ENCODE measurements at regions not wholly inside any gene's neighbourhood (a gene's known extent, or its start where the extent isn't known, plus 50 kb on each side); places are given as distances from the start of the nearest gene placed in this dataset.
"Not testable (repeated sequence)": the region's sequence is repeated elsewhere in the genome, so short reads cannot be mapped to it uniquely, and the experiment has no call there.

- no peak for DNase-seq
Observed at GRCh38 chr7:93737953-93738352, 152.6 kb downstream of the TFPI2 start.

- DNase-seq: peak; percentile 40
Observed at GRCh38 chr7:93736668-93737369, 153.7 kb downstream of the TFPI2 start.

GRCh38 chr7:93728292-93728691, 153.8 kb upstream of the CALCR start:
- no peak for DNase-seq

GRCh38 chr7:93725954-93726353, 151.4 kb upstream of the CALCR start:
- no peak for DNase-seq

- no peak for DNase-seq
Observed at GRCh38 chr7:93723424-93724124, 149.1 kb upstream of the CALCR start.

GRCh38 chr7:93720106-93720505, 145.6 kb upstream of the CALCR start:
- no peak for DNase-seq

- peak; percentile 26 for DNase-seq
Observed at GRCh38 chr7:93719546-93719945, 145.0 kb upstream of the CALCR start.

- no peak for DNase-seq
Observed at GRCh38 chr7:93717217-93717900, 142.8 kb upstream of the CALCR start.

GRCh38 chr7:93715234-93715633, 140.7 kb upstream of the CALCR start:
- DNase-seq: no peak

- DNase-seq: no peak
Observed at GRCh38 chr7:93711926-93712325, 137.4 kb upstream of the CALCR start.

GRCh38 chr7:93708255-93708654, 133.7 kb upstream of the CALCR start:
- DNase-seq: not testable (repeated sequence)

- no peak for DNase-seq
Observed at GRCh38 chr7:93707249-93707648, 132.7 kb upstream of the CALCR start.

- DNase-seq: not testable (repeated sequence)
Observed at GRCh38 chr7:93706162-93706561, 131.6 kb upstream of the CALCR start.

GRCh38 chr7:93704217-93704616, 129.7 kb upstream of the CALCR start:
- DNase-seq: no peak

GRCh38 chr7:93697901-93698300, 123.4 kb upstream of the CALCR start:
- no peak for DNase-seq

GRCh38 chr7:93693796-93694195, 119.3 kb upstream of the CALCR start:
- no peak for DNase-seq

- DNase-seq: no peak
Observed at GRCh38 chr7:93690021-93690420, 115.5 kb upstream of the CALCR start.

GRCh38 chr7:93678185-93678584, 103.7 kb upstream of the CALCR start:
- DNase-seq: no peak

- DNase-seq: no peak
Observed at GRCh38 chr7:93663561-93664299, 89.2 kb upstream of the CALCR start.

- not testable (repeated sequence) for DNase-seq
Observed at GRCh38 chr7:93658163-93658562, 83.6 kb upstream of the CALCR start.

GRCh38 chr7:93651603-93652159, 77.2 kb upstream of the CALCR start:
- DNase-seq: no peak

GRCh38 chr7:93646538-93646937, 72.0 kb upstream of the CALCR start:
- DNase-seq: no peak

- no peak for DNase-seq
Observed at GRCh38 chr7:93636276-93636675, 61.8 kb upstream of the CALCR start.

Data from NCI-H2029 treated with DMSO at 0.1 percent for 48 hours (cell line).